ENCODE measurements at regions not wholly inside any gene's neighbourhood (a gene's known extent, or its start where the extent isn't known, plus 50 kb on each side); places are given as distances from the start of the nearest gene placed in this dataset.

- Histone ChIP-seq H3K27ac (no peak overlapping the region), H3K4me3 (no peak overlapping the region), H3K27me3 (replicated peaks; ENCODE audit: insufficient read depth) (no peaks in the 10 kb centered on the region), H3K9me3 (no peaks in the 10 kb centered on the region), H3K36me3 (no peaks in the 10 kb centered on the region), H3K4me1 (ENCODE audit: control insufficient read depth in 1 of 2, low read depth in 2 of 2) (no peaks in the 10 kb centered on the region)
- ATAC-seq (ENCODE audit: insufficient number of reproducible peaks, low FRiP score, low read depth) (no peak), DNase-seq (ENCODE audit: low spot score) (no peak)
- TF ChIP-seq CTCF (IDR thresholded peaks at IDR 0.05), result no peak
Measured at GRCh38 chr12:127193341-127193740, 1073.6 kb upstream of the TMEM132C start.

- ATAC-seq (ENCODE audit: insufficient number of reproducible peaks, low FRiP score, low read depth), result no peak
- no peak for TF ChIP-seq CTCF (IDR thresholded peaks at IDR 0.05)
- no peak for DNase-seq (ENCODE audit: low spot score)
- H3K4me3 ChIP-seq, result no peak overlapping the region
- H3K27me3 ChIP-seq (replicated peaks; ENCODE audit: insufficient read depth), result no peaks in the 10 kb centered on the region
- no peaks in the 10 kb centered on the region for H3K9me3 ChIP-seq
- no peaks in the 10 kb centered on the region for H3K36me3 ChIP-seq
- H3K4me1 ChIP-seq (ENCODE audit: control insufficient read depth in 1 of 2, low read depth in 2 of 2), result no peaks in the 10 kb centered on the region
- H3K27ac ChIP-seq, result no peak overlapping the region
Measured at GRCh38 chr12:127194176-127194575, 1072.8 kb upstream of the TMEM132C start.

- no peak overlapping the region for H3K4me3 ChIP-seq
- H3K27me3 ChIP-seq (replicated peaks; ENCODE audit: insufficient read depth), result no peaks in the 10 kb centered on the region
- TF ChIP-seq CTCF (IDR thresholded peaks at IDR 0.05), result no peak
- no peaks in the 10 kb centered on the region for H3K36me3 ChIP-seq
- H3K4me1 ChIP-seq (ENCODE audit: control insufficient read depth in 1 of 2, low read depth in 2 of 2), result no peaks in the 10 kb centered on the region
- no peaks in the 10 kb centered on the region for H3K9me3 ChIP-seq
- ATAC-seq (ENCODE audit: insufficient number of reproducible peaks, low FRiP score, low read depth), result no peak
- no peak for DNase-seq (ENCODE audit: low spot score)
- H3K27ac ChIP-seq, result no peak overlapping the region
Measured at GRCh38 chr12:127205781-127206555, 1061.0 kb upstream of the TMEM132C start.

GRCh38 chr12:127209318-127209717 lies 1057.7 kb upstream of the TMEM132C start:
- no peak for ATAC-seq (ENCODE audit: insufficient number of reproducible peaks, low FRiP score, low read depth)

GRCh38 chr12:127214186-127214585 lies 1052.8 kb upstream of the TMEM132C start:
- no peak for TF ChIP-seq CTCF (IDR thresholded peaks at IDR 0.05)

More at GRCh38 chr12:127209318-127209717, 1057.7 kb upstream of the TMEM132C start:
- TF ChIP-seq CTCF (IDR thresholded peaks at IDR 0.05), result no peak
- no peak overlapping the region for H3K27ac ChIP-seq
- H3K9me3 ChIP-seq, result no peaks in the 10 kb centered on the region
- H3K4me1 ChIP-seq (ENCODE audit: control insufficient read depth in 1 of 2, low read depth in 2 of 2), result no peaks in the 10 kb centered on the region
- H3K36me3 ChIP-seq, result no peaks in the 10 kb centered on the region
- H3K27me3 ChIP-seq (replicated peaks; ENCODE audit: insufficient read depth), result no peaks in the 10 kb centered on the region
- no peak overlapping the region for H3K4me3 ChIP-seq
- DNase-seq (ENCODE audit: low spot score), result no peak

More at GRCh38 chr12:127214186-127214585, 1052.8 kb upstream of the TMEM132C start:
- no peak overlapping the region for H3K27ac ChIP-seq
- no peaks in the 10 kb centered on the region for H3K9me3 ChIP-seq
- DNase-seq (ENCODE audit: low spot score) (no peak), ATAC-seq (ENCODE audit: insufficient number of reproducible peaks, low FRiP score, low read depth) (no peak)
- H3K27me3 ChIP-seq (replicated peaks; ENCODE audit: insufficient read depth), result no peaks in the 10 kb centered on the region
- H3K4me3 ChIP-seq, result no peak overlapping the region
- H3K4me1 ChIP-seq (ENCODE audit: control insufficient read depth in 1 of 2, low read depth in 2 of 2), result no peaks in the 10 kb centered on the region
- H3K36me3 ChIP-seq, result no peaks in the 10 kb centered on the region
